IMR-90 (cell line): ENCODE measurements at regions not wholly inside any gene's neighbourhood (a gene's known extent, or its start where the extent isn't known, plus 50 kb on each side); places are given as distances from the start of the nearest gene placed in this dataset.

Experiments
- CEBPB ChIP-seq: IDR thresholded peaks from 2 replicates; pipeline ENCODE4 v1.6.1; 2012; ENCODE audit warnings: low read depth, low read length, improper control_type of control experiment
- CHD1 ChIP-seq: IDR thresholded peaks from 2 replicates; pipeline ENCODE4 v1.6.1; 2012; ENCODE audit warnings: low read depth, low read length, improper control_type of control experiment
- MAFK ChIP-seq: IDR thresholded peaks from 2 replicates; pipeline ENCODE4 v1.6.1; 2012; ENCODE audit warnings: low read depth, low read length, improper control_type of control experiment
- POLR2A ChIP-seq: IDR thresholded peaks from 2 replicates; pipeline ENCODE4 v1.6.1; 2012; ENCODE audit warnings: mild to moderate bottlenecking, low read depth, low read length
- RAD21 ChIP-seq: IDR thresholded peaks from 2 replicates; pipeline ENCODE4 v1.6.1; 2012; ENCODE audit warnings: low read length, improper control_type of control experiment
- RFX5 ChIP-seq: IDR thresholded peaks from 2 replicates; pipeline ENCODE4 v1.8.0; 2012; ENCODE audit warnings: low read depth, mild to moderate bottlenecking, low read length, moderate library complexity
- TF ChIP-seq, protein P1 (sequence below): conservative IDR thresholded peaks from 2 replicates; pipeline ENCODE4 v1.5.1; 2012; ENCODE audit warnings: mild to moderate bottlenecking, low read depth, low read length, improper control_type of control experiment
- TF ChIP-seq, protein P2 (sequence below): fragments of 150-350 bp; IDR thresholded peaks from 2 replicates; pipeline ENCODE4 v1.6.1; 2017; ENCODE audit warnings: mild to moderate bottlenecking, antibody characterized with exemption, low read length, low read depth

DNA sequence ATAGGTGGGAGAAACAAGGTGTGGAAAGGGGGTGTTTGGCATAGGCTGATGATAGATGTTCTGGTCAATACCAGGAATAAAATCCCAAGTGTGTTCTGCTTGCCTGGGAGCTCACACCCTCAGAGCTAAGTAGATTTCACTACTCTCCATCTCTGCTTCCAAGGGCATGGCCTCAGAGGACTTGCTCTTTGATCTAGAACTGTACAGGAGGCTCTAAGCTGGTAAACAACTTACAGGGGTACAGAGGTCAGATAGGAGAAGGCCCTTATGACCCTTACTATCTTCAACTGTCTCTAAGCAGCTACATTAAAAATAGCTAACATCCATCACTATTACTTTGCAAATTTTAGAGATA is 221.5 kb upstream of the KLF14 start:
- TF ChIP-seq RFX5 (no peak), POLR2A (no peak), RAD21 (no peak), CHD1 (no peak), CEBPB (no peak), MAFK (no peak)
- TF ChIP-seq, protein P1, sequence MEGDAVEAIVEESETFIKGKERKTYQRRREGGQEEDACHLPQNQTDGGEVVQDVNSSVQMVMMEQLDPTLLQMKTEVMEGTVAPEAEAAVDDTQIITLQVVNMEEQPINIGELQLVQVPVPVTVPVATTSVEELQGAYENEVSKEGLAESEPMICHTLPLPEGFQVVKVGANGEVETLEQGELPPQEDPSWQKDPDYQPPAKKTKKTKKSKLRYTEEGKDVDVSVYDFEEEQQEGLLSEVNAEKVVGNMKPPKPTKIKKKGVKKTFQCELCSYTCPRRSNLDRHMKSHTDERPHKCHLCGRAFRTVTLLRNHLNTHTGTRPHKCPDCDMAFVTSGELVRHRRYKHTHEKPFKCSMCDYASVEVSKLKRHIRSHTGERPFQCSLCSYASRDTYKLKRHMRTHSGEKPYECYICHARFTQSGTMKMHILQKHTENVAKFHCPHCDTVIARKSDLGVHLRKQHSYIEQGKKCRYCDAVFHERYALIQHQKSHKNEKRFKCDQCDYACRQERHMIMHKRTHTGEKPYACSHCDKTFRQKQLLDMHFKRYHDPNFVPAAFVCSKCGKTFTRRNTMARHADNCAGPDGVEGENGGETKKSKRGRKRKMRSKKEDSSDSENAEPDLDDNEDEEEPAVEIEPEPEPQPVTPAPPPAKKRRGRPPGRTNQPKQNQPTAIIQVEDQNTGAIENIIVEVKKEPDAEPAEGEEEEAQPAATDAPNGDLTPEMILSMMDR, result no peak
- TF ChIP-seq, protein P2, sequence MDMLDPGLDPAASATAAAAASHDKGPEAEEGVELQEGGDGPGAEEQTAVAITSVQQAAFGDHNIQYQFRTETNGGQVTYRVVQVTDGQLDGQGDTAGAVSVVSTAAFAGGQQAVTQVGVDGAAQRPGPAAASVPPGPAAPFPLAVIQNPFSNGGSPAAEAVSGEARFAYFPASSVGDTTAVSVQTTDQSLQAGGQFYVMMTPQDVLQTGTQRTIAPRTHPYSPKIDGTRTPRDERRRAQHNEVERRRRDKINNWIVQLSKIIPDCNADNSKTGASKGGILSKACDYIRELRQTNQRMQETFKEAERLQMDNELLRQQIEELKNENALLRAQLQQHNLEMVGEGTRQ, result no peak
